Neural progenitor cell (in vitro differentiated cells): ENCODE measurements at regions not wholly inside any gene's neighbourhood (a gene's known extent, or its start where the extent isn't known, plus 50 kb on each side); places are given as distances from the start of the nearest gene placed in this dataset.
"Not testable (repeated sequence)": the region's sequence is repeated elsewhere in the genome, so short reads cannot be mapped to it uniquely, and the experiment has no call there.

Experiments used
- DNase-seq: peaks from one replicate; pipeline ENCODE4 v3.0.0-alpha.2; 2016; ENCODE audit warnings: low spot score
- H2AFZ ChIP-seq: fragments of 200-600 bp; sonication (generic); replicated peaks from 2 replicates; pipeline ENCODE4 v1.6.1; 2016; ENCODE audit warnings: antibody characterized with exemption
- H3F3A ChIP-seq: fragments of 200-600 bp; sonication (generic); 2 replicates; pipeline ENCODE4 v1.6.1; 2016; ENCODE audit warnings: antibody characterized with exemption, low read depth
- H3K27ac ChIP-seq: fragments of 200-600 bp; sonication (generic); 2 replicates; pipeline ENCODE4 v1.5.1; 2016; ENCODE audit warnings: mild to moderate bottlenecking
- H3K27me3 ChIP-seq: fragments of 200-600 bp; sonication (generic); 2 replicates; pipeline ENCODE4 v1.6.1; 2016; ENCODE audit warnings: mild to moderate bottlenecking, moderate library complexity
- H3K36me3 ChIP-seq: fragments of 200-600 bp; sonication (generic); 2 replicates; pipeline ENCODE4 v1.5.1; 2016
- H3K4me1 ChIP-seq: fragments of 200-600 bp; sonication (generic); 2 replicates; pipeline ENCODE4 v1.6.1; 2016; ENCODE audit warnings: mixed run types
- H3K4me2 ChIP-seq: fragments of 200-600 bp; sonication (generic); 2 replicates; pipeline ENCODE4 v1.6.1; 2016
- H3K4me3 ChIP-seq: fragments of 200-600 bp; sonication (generic); 2 replicates; pipeline ENCODE4 v1.5.1; 2016
- H3K79me2 ChIP-seq: fragments of 200-600 bp; sonication (generic); 2 replicates; pipeline ENCODE4 v1.6.1; 2016; ENCODE audit warnings: low read depth
- H3K9ac ChIP-seq: fragments of 200-600 bp; sonication (generic); 2 replicates; pipeline ENCODE4 v1.6.1; 2016
- H3K9me3 ChIP-seq: fragments of 200-600 bp; sonication (generic); 2 replicates; pipeline ENCODE4 v1.5.1; 2016; ENCODE audit warnings: low read depth
- H4K20me1 ChIP-seq: fragments of 200-600 bp; sonication (generic); 2 replicates; pipeline ENCODE4 v1.6.1; 2016; ENCODE audit warnings: low read depth
- H3K27ac Mint-ChIP-seq: 3 replicates; pipeline ENCODE4 v1.8.0; 2021; ENCODE audit warnings: mixed read lengths
- H3K27me3 Mint-ChIP-seq: 2 replicates; pipeline ENCODE4 v1.8.0; 2022; ENCODE audit warnings: low read depth, mild to moderate bottlenecking, inconsistent platforms, moderate library complexity, mixed read lengths; ENCODE audit not compliant: insufficient read depth
- H3K36me3 Mint-ChIP-seq: 3 replicates; pipeline ENCODE4 v1.8.0; 2021; ENCODE audit warnings: mixed read lengths
- H3K4me1 Mint-ChIP-seq: 3 replicates; pipeline ENCODE4 v1.8.0; 2021; ENCODE audit warnings: mixed read lengths
- H3K4me3 Mint-ChIP-seq: 3 replicates; pipeline ENCODE4 v1.8.0; 2021; ENCODE audit warnings: mild to moderate bottlenecking, moderate library complexity, mixed read lengths
- H3K9me3 Mint-ChIP-seq: 3 replicates; pipeline ENCODE4 v1.8.0; 2020; ENCODE audit warnings: mixed read lengths
- EZH2 ChIP-seq: fragments of 200-600 bp; sonication (generic); IDR thresholded peaks from 2 replicates; pipeline ENCODE4 v1.6.1; 2017; ENCODE audit warnings: antibody characterized with exemption, mild to moderate bottlenecking, moderate library complexity
- EZH2phosphoT487 ChIP-seq: fragments of 200-600 bp; sonication (generic); IDR thresholded peaks from 2 replicates; pipeline ENCODE4 v1.6.1; 2017; ENCODE audit warnings: antibody characterized with exemption
- TF ChIP-seq, protein P1 (sequence below): fragments of 200-600 bp; sonication (generic); IDR thresholded peaks from 2 replicates; pipeline ENCODE4 v1.5.1; 2017; ENCODE audit warnings: antibody characterized with exemption, mild to moderate bottlenecking

DNA sequence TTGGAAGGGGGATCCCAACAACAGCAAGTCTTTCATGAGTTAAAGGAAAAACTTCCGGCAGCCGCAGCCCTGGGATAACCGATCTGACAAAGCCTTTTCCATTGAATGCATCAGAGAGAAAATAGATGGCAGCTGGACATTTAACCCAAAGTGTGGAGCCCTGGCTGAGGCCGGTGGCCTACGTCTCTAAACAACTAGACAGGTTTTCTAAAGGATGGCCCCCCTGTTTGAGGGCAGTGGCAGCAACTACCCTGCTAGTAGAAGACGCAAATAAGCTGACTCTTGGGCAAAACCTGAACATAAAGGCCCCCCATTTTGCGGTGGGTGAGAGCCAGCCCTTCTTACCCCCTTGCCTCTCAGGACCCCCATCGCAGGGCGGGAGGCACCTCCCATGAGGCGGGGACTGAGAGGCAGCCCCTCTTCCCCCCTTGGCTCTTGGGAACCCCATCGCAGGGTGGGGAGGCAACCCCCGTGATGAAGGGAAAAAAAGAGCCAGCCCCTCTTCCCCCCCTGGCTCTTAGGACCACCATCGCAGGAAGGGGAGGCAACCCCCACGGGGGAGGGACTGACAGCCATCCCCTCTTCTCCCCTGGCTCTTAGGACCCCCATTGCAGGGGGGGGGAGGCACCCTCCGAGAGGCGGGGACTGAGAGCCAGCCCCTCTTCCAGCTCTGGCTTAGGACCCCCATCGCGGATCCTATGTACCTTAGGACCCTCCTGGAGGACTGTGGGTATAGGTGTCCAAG lies 2422.9 kb upstream of the PCDH20 start:
- Histone ChIP-seq H3K36me3 (no peaks in the 10 kb centered on the region), H3K79me2 (no peaks in the 10 kb centered on the region), H3K4me3 (no peak overlapping the region), H3K27ac (no peak overlapping the region), H3K9ac (no peak overlapping the region), H3K4me1 (no peaks in the 10 kb centered on the region), H2AFZ (no peak overlapping the region), H3K27me3 (no peaks in the 10 kb centered on the region), H3F3A (no peaks in the 10 kb centered on the region), H4K20me1 (no peaks in the 10 kb centered on the region), H3K4me2 (no peak overlapping the region), H3K9me3 (no peaks in the 10 kb centered on the region)
- peaks cover 3% of the 10 kb centered on the region for H3K27me3 Mint-ChIP-seq
- H3K27ac Mint-ChIP-seq = no peak overlapping the region
- peaks cover 12% of the 10 kb centered on the region for H3K9me3 Mint-ChIP-seq
- no peak overlapping the region for H3K4me3 Mint-ChIP-seq
- no peak for DNase-seq
- TF ChIP-seq, protein P1, sequence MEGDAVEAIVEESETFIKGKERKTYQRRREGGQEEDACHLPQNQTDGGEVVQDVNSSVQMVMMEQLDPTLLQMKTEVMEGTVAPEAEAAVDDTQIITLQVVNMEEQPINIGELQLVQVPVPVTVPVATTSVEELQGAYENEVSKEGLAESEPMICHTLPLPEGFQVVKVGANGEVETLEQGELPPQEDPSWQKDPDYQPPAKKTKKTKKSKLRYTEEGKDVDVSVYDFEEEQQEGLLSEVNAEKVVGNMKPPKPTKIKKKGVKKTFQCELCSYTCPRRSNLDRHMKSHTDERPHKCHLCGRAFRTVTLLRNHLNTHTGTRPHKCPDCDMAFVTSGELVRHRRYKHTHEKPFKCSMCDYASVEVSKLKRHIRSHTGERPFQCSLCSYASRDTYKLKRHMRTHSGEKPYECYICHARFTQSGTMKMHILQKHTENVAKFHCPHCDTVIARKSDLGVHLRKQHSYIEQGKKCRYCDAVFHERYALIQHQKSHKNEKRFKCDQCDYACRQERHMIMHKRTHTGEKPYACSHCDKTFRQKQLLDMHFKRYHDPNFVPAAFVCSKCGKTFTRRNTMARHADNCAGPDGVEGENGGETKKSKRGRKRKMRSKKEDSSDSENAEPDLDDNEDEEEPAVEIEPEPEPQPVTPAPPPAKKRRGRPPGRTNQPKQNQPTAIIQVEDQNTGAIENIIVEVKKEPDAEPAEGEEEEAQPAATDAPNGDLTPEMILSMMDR = no peak
- TF ChIP-seq EZH2phosphoT487 = no peak
- TF ChIP-seq EZH2 = no peak
- H3K36me3 Mint-ChIP-seq = no peaks in the 10 kb centered on the region
- H3K4me1 Mint-ChIP-seq = no peaks in the 10 kb centered on the region

DNA sequence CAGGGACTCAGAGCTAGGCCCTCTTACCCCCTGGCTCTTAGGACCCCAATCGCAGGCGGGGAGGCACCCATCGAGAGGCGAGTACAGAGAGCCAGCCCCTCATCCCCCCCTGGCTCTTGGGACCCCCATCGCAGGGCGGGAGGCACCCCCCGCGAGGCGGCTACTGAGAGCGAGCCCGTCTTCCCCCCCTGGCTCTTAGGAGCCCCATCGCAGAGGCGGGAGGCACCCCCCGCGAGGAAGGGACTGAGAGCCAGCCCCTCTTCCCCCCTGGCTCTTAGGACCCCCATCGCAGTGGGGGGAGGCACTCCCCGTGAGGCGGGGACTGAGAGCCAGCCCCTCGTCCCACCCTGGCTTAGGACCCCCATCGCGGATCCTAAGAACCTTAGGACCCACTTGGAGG lies 2422.1 kb upstream of the PCDH20 start:
- not testable (repeated sequence) for H3K4me3 Mint-ChIP-seq, H3K27ac ChIP-seq, H4K20me1 ChIP-seq, H3K36me3 ChIP-seq, H3K4me1 Mint-ChIP-seq, H3K4me1 ChIP-seq, H3K9ac ChIP-seq, H3K36me3 Mint-ChIP-seq, H3K27ac Mint-ChIP-seq, H3F3A ChIP-seq, DNase-seq, H3K4me2 ChIP-seq, H2AFZ ChIP-seq, H3K4me3 ChIP-seq, H3K27me3 ChIP-seq, H3K27me3 Mint-ChIP-seq, H3K9me3 ChIP-seq, H3K79me2 ChIP-seq
- peaks cover 12% of the 10 kb centered on the region for H3K9me3 Mint-ChIP-seq

DNA sequence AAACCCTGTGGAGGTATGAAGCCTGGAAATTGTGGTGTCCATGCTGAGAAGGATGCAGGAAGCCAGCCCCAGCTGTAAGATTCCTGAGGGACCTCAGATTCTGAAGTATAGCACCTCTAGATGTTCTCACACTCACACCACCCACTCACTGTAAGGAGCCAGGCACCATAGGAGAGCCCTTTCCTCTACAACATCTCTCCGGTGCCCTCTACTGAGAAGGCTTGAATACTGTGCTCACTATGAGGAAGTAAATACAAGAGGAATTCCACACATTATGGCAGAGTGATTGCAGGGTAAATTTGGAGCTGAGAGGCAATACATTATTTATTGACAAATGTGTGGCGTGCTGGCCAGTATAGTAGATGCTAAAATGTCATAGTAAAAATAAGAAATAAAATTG lies 2414.0 kb upstream of the PCDH20 start:
- not testable (repeated sequence) for H3K9me3 ChIP-seq, H3K27me3 ChIP-seq, DNase-seq, H3K27me3 Mint-ChIP-seq, H3K4me1 ChIP-seq, H3K27ac ChIP-seq, H2AFZ ChIP-seq, H3F3A ChIP-seq, H3K36me3 ChIP-seq, H4K20me1 ChIP-seq, H3K4me3 Mint-ChIP-seq, H3K36me3 Mint-ChIP-seq, H3K79me2 ChIP-seq, H3K9me3 Mint-ChIP-seq, H3K4me1 Mint-ChIP-seq, H3K9ac ChIP-seq, H3K4me2 ChIP-seq, H3K4me3 ChIP-seq, H3K27ac Mint-ChIP-seq

DNA sequence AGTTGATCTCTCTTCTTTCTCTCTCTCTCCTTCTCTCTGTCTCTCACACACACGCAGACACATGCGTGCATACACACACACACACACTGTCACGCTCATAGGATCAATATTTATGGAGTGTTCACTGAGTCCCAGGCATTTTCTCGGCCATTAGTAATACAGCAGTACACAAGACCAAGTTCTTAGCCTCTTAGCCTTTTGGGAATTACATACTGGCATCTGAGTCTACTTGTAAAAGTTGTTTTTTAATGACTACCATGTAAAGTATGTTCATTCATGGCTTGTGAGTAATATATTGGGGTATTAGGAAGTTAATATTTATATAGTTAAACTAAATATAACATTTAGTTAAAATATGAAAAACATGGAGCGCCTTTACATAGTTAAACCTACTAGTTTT lies 2406.1 kb upstream of the PCDH20 start:
- not testable (repeated sequence) for H3K27ac ChIP-seq, H3K36me3 Mint-ChIP-seq, H3K27me3 Mint-ChIP-seq, H3K79me2 ChIP-seq, H3K9me3 ChIP-seq, H3K27me3 ChIP-seq, H3K9ac ChIP-seq, H3K4me1 ChIP-seq, H3K4me1 Mint-ChIP-seq, H3K4me3 Mint-ChIP-seq, H3K36me3 ChIP-seq, H3K4me3 ChIP-seq, H3K9me3 Mint-ChIP-seq, H3F3A ChIP-seq, H3K4me2 ChIP-seq, H2AFZ ChIP-seq, DNase-seq, H3K27ac Mint-ChIP-seq, H4K20me1 ChIP-seq

DNA sequence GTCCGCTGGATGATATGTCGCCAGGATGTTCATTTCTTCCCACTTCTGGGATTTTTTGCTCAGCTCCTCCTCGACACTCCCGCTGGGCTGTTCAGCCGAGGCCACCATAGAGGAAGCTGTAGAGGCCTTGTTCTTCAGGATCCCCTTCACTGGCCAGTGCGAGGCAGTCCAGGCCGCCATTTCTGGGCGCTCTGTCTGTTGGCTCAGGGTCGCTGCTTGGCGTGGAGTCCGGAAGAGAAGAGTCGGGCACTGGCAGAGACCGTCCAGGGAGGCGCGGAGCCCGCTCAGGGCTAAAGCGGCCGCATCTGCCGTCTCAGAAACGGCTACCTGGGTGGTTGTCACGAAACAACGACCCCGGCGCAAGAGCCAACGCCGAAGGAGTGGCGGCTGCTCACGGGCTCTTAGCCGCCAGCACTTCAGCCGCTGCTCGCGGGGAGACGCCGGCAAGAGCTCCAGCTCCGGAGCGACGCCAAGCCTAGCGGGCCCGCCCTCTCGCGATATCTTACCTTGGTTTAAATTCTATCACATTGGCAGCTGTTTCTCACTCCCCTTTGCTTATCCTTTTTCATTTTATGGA lies 2395.9 kb upstream of the PCDH20 start:
- not testable (repeated sequence) for H3K4me3 Mint-ChIP-seq

DNA sequence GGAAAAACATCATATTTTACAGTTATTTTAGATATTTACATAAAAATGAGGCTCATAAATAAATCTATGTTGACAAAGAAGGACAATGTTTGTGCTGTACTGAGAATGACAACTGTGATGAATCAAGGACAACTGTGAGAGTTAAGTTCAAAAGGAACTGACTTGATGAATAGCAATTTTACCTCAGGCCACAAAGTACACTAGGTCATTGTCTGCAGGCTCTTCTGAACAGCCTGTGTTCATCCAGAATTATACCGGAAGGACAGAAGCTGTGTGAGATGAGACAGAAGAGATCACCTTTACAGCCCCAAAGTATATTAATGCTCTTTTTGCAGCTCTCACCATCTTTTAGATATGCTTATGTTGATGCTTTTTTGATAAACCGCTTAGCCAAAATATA lies 2375.5 kb upstream of the PCDH20 start:
- H3K4me3 ChIP-seq, H3K36me3 ChIP-seq, H3K4me1 ChIP-seq, H3F3A ChIP-seq, H2AFZ ChIP-seq, H3K4me3 Mint-ChIP-seq, H3K27me3 ChIP-seq, H3K79me2 ChIP-seq, H3K4me1 Mint-ChIP-seq, H4K20me1 ChIP-seq, H3K27ac Mint-ChIP-seq, H3K27me3 Mint-ChIP-seq, H3K9me3 ChIP-seq, DNase-seq, H3K36me3 Mint-ChIP-seq, H3K9me3 Mint-ChIP-seq, H3K4me2 ChIP-seq, H3K27ac ChIP-seq, H3K9ac ChIP-seq: not testable (repeated sequence)

More for the DNA sequence above, 2395.9 kb upstream of the PCDH20 start:
- H3K27me3 Mint-ChIP-seq, H3K9me3 ChIP-seq, H2AFZ ChIP-seq, H3K4me1 Mint-ChIP-seq, H3K27me3 ChIP-seq, H3K9me3 Mint-ChIP-seq, H3K79me2 ChIP-seq, H3K27ac Mint-ChIP-seq, H3K4me2 ChIP-seq, H3K27ac ChIP-seq, H3K36me3 ChIP-seq, H3K4me1 ChIP-seq, H3F3A ChIP-seq, H3K9ac ChIP-seq, H3K36me3 Mint-ChIP-seq, H3K4me3 ChIP-seq, H4K20me1 ChIP-seq, DNase-seq: not testable (repeated sequence)
